ENCODE measurements at regions not wholly inside any gene's neighbourhood (a gene's known extent, or its start where the extent isn't known, plus 50 kb on each side); places are given as distances from the start of the nearest gene placed in this dataset.

DNA sequence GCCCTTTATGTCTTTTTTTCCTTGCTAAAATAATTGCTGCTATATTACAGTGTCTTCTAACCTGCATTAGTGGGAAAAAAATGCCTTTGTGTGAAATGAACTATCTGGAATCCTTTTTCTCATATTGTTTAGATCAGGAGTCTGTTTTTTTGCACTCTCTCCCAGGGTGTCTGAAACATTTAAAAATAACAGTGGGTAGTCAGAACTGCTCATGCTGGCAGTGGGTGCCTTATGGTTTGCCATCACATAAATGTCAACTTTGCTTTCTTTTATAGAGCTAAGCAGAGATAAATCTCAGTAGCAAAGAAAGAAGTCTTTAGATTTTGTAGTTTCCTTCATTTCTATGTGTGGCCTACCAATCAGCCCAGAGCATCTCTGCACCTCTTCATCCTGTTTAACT is 347.8 kb upstream of the RGMB start:
- CTCF ChIA-PET, result no interaction called here

GRCh38 chr5:98428806-98429205 is 344.7 kb upstream of the RGMB start:
- TF ChIP-seq, protein P1, sequence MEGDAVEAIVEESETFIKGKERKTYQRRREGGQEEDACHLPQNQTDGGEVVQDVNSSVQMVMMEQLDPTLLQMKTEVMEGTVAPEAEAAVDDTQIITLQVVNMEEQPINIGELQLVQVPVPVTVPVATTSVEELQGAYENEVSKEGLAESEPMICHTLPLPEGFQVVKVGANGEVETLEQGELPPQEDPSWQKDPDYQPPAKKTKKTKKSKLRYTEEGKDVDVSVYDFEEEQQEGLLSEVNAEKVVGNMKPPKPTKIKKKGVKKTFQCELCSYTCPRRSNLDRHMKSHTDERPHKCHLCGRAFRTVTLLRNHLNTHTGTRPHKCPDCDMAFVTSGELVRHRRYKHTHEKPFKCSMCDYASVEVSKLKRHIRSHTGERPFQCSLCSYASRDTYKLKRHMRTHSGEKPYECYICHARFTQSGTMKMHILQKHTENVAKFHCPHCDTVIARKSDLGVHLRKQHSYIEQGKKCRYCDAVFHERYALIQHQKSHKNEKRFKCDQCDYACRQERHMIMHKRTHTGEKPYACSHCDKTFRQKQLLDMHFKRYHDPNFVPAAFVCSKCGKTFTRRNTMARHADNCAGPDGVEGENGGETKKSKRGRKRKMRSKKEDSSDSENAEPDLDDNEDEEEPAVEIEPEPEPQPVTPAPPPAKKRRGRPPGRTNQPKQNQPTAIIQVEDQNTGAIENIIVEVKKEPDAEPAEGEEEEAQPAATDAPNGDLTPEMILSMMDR (IDR thresholded peaks at IDR 0.05), result no peak
- TF ChIP-seq TCF7L2 (IDR thresholded peaks at IDR 0.05; ENCODE audit: low read depth, low read length) (no peak), REST (IDR thresholded peaks at IDR 0.05; ENCODE audit: insufficient read depth in 1 of 2, low read depth in 2 of 2, low read length in 1 of 2) (no peak), POLR2AphosphoS5 (IDR thresholded peaks at IDR 0.05; ENCODE audit: low read depth, low read length) (no peak), SIN3A (IDR thresholded peaks at IDR 0.05; ENCODE audit: borderline replicate concordance, insufficient read depth, low read depth, low read length) (no peak)
- Histone ChIP-seq H3K27me3 (ENCODE audit: control insufficient read depth, insufficient read depth, low read length) (no peaks in the 10 kb centered on the region), H3K9me3 (ENCODE audit: control insufficient read depth, insufficient read depth, low read depth, low read length) (no peaks in the 10 kb centered on the region), H3K4me3 (ENCODE audit: low read depth in 2 of 2, low read length in 2 of 2) (no peak overlapping the region), H3K27ac (ENCODE audit: low read length) (no peak overlapping the region), H3K4me1 (ENCODE audit: control insufficient read depth, insufficient read depth, low read length) (no peaks in the 10 kb centered on the region), H3K36me3 (ENCODE audit: control insufficient read depth, insufficient read depth, low read length) (no peaks in the 10 kb centered on the region)
- in situ Hi-C loops (cut with HindIII; ENCODE audit: low pct_unique_long_range_greater_than_20kb, low sequenced_read_pairs) (no loop called here), intact Hi-C loops (cut with micrococcal nuclease; ENCODE audit: unreplicated experiment) (no loop called here)
- POLR2A ChIA-PET, result no interaction called here
- ATAC-seq (no peak), DNase-seq (ENCODE audit: low read depth, low spot score) (no peak)
- CTCF ChIA-PET, result no interaction called here
- no TSS peak for BruUV-seq (replicated peaks)

More for the DNA sequence above, 347.8 kb upstream of the RGMB start:
- Histone ChIP-seq H3K4me3 (ENCODE audit: low read depth in 2 of 2, low read length in 2 of 2) (no peak overlapping the region), H3K27me3 (ENCODE audit: control insufficient read depth, insufficient read depth, low read length) (no peaks in the 10 kb centered on the region), H3K36me3 (ENCODE audit: control insufficient read depth, insufficient read depth, low read length) (no peaks in the 10 kb centered on the region), H3K4me1 (ENCODE audit: control insufficient read depth, insufficient read depth, low read length) (no peaks in the 10 kb centered on the region), H3K27ac (ENCODE audit: low read length) (no peak overlapping the region), H3K9me3 (ENCODE audit: control insufficient read depth, insufficient read depth, low read depth, low read length) (no peaks in the 10 kb centered on the region)
- in situ Hi-C loops (cut with HindIII; ENCODE audit: low pct_unique_long_range_greater_than_20kb, low sequenced_read_pairs) (no loop called here), intact Hi-C loops (cut with micrococcal nuclease; ENCODE audit: unreplicated experiment) (no loop called here)
- no peak for DNase-seq (ENCODE audit: low read depth, low spot score)
- no TSS peak for BruUV-seq (replicated peaks)
- no peak for ATAC-seq
- no peak for TF ChIP-seq POLR2AphosphoS5 (IDR thresholded peaks at IDR 0.05; ENCODE audit: low read depth, low read length)
- TF ChIP-seq, protein P1 (IDR thresholded peaks at IDR 0.05), result no peak
- no peak for TF ChIP-seq SIN3A (IDR thresholded peaks at IDR 0.05; ENCODE audit: borderline replicate concordance, insufficient read depth, low read depth, low read length)
- TF ChIP-seq TCF7L2 (IDR thresholded peaks at IDR 0.05; ENCODE audit: low read depth, low read length), result no peak
- no peak for TF ChIP-seq REST (IDR thresholded peaks at IDR 0.05; ENCODE audit: insufficient read depth in 1 of 2, low read depth in 2 of 2, low read length in 1 of 2)
- POLR2A ChIA-PET, result no interaction called here
